Neuronal stem cell (in vitro differentiated cells): ENCODE measurements at regions not wholly inside any gene's neighbourhood (a gene's known extent, or its start where the extent isn't known, plus 50 kb on each side); places are given as distances from the start of the nearest gene placed in this dataset.

Experiments used
- DNase-seq: peaks from one replicate; pipeline ENCODE4 v3.0.0-alpha.2; 2013; ENCODE audit warnings: low spot score
- H2AFZ ChIP-seq: one replicate; pipeline ENCODE4 v1.6.1; 2013; ENCODE audit warnings: mild to moderate bottlenecking, low read length, inconsistent platforms
- H2AK5ac ChIP-seq: 2 replicates; pipeline ENCODE4 v1.6.1; 2013; ENCODE audit warnings: low read depth, mild to moderate bottlenecking, inconsistent platforms, low read length, moderate library complexity, mixed read lengths
- H2BK120ac ChIP-seq: 2 replicates; pipeline ENCODE4 v1.6.1; 2013; ENCODE audit warnings: low read depth, mild to moderate bottlenecking, inconsistent platforms, low read length, moderate library complexity, mixed read lengths
- H2BK12ac ChIP-seq: one replicate; pipeline ENCODE4 v1.6.1; 2013; ENCODE audit warnings: low read length, inconsistent platforms
- H2BK15ac ChIP-seq: 2 replicates; pipeline ENCODE4 v1.6.1; 2013; ENCODE audit warnings: mild to moderate bottlenecking, low read length, inconsistent platforms, mixed read lengths
- H2BK5ac ChIP-seq: one replicate; pipeline ENCODE4 v1.6.1; 2013; ENCODE audit warnings: inconsistent platforms, mild to moderate bottlenecking, low read length, moderate library complexity
- H3K14ac ChIP-seq: one replicate; pipeline ENCODE4 v1.6.1; 2013; ENCODE audit warnings: low read length, inconsistent platforms
- H3K18ac ChIP-seq: 2 replicates; pipeline ENCODE4 v1.6.1; 2013; ENCODE audit warnings: low read length, inconsistent platforms
- H3K23ac ChIP-seq: 2 replicates; pipeline ENCODE4 v1.6.1; 2013; ENCODE audit warnings: low read depth, mild to moderate bottlenecking, mixed read lengths, low read length, inconsistent platforms; ENCODE audit not compliant: poor library complexity
- H3K27ac ChIP-seq: replicated peaks from 3 replicates; pipeline ENCODE4 v1.5.1; 2013; ENCODE audit warnings: low read length, inconsistent platforms
- H3K27me3 ChIP-seq, 3 experiments: 2 replicates each; pipeline ENCODE4 v1.6.1; 2013; ENCODE audit warnings: low read length in 3 of 3, mild to moderate bottlenecking in 2 of 3, inconsistent platforms in 1 of 3, low read depth in 1 of 3, mixed read lengths in 1 of 3, moderate library complexity in 1 of 3; ENCODE audit not compliant: control insufficient read depth in 3 of 3, insufficient read depth in 3 of 3
- H3K36me3 ChIP-seq, 2 donors: replicated peaks in 1 of 2; 2 replicates each; pipeline ENCODE4 v1.6.1; 2013; ENCODE audit warnings: low read length in 2 of 2; ENCODE audit not compliant: control insufficient read depth in 2 of 2, insufficient read depth in 2 of 2
- H3K4ac ChIP-seq: 2 replicates; pipeline ENCODE4 v1.6.1; 2013; ENCODE audit warnings: inconsistent platforms, mild to moderate bottlenecking, low read length, moderate library complexity
- H3K4me1 ChIP-seq, 2 donors: 1 replicate in 1 of 2; 2 replicates in 1 of 2; pipeline ENCODE4 v1.6.1; 2013; ENCODE audit warnings: low read length in 2 of 2, low read depth in 1 of 2; ENCODE audit not compliant: control insufficient read depth in 2 of 2, insufficient read depth in 1 of 2
- H3K4me2 ChIP-seq: one replicate; pipeline ENCODE4 v1.6.1; 2013; ENCODE audit warnings: mild to moderate bottlenecking, low read length, inconsistent platforms; ENCODE audit not compliant: insufficient read depth, poor library complexity, severe bottlenecking
- H3K4me3 ChIP-seq, 2 donors: 2 replicates each; pipeline ENCODE4 v1.5.1; 2013; ENCODE audit warnings: low read length in 2 of 2, mild to moderate bottlenecking in 2 of 2, inconsistent platforms in 1 of 2, moderate library complexity in 1 of 2
- H3K79me1 ChIP-seq: one replicate; pipeline ENCODE4 v1.6.1; 2013; ENCODE audit warnings: low read depth, mild to moderate bottlenecking, inconsistent platforms, low read length, moderate library complexity
- H3K9ac ChIP-seq: one replicate; pipeline ENCODE4 v1.6.1; 2013; ENCODE audit warnings: mild to moderate bottlenecking, low read depth, low read length, inconsistent platforms; ENCODE audit not compliant: poor library complexity
- H3K9me3 ChIP-seq, 2 donors: replicated peaks in 1 of 2; 2 replicates each; pipeline versions ENCODE3 to v1.6.1; 2013; ENCODE audit warnings: low read length in 2 of 2, mild to moderate bottlenecking in 2 of 2, inconsistent platforms in 1 of 2, low read depth in 1 of 2, mixed read lengths in 1 of 2, moderate library complexity in 1 of 2; ENCODE audit not compliant: control insufficient read depth in 2 of 2, insufficient read depth in 1 of 2
- H4K8ac ChIP-seq: one replicate; pipeline ENCODE4 v1.6.1; 2013; ENCODE audit warnings: low read depth, mild to moderate bottlenecking, inconsistent platforms, low read length, moderate library complexity
- H4K91ac ChIP-seq: one replicate; pipeline ENCODE4 v1.6.1; 2013; ENCODE audit warnings: low read length, low read depth, mild to moderate bottlenecking, inconsistent platforms; ENCODE audit not compliant: poor library complexity
- WGBS, 2 donors: extraction: QIAGEN DNeasy Blood & Tissue Kit; methylation state at CpG; one replicate each; pipeline ENCODE4 v1.1.7; 2013; ENCODE audit warnings: missing lambda C conversion rate in 2 of 2, mixed read lengths in 1 of 2; ENCODE audit not compliant: insufficient read length in 2 of 2, insufficient replicate concordance in 1 of 2; ENCODE audit errors: extremely low coverage in 2 of 2; 5-methylcytosine and 5-hydroxymethylcytosine counted together

- no peak overlapping the region for H3K14ac ChIP-seq
- peaks cover 0 to 1% of the 10 kb centered on the region in 2 donors for H3K9me3 ChIP-seq
- DNase-seq: no peak
- no peak overlapping the region for H3K18ac ChIP-seq
- no peak overlapping the region for H4K91ac ChIP-seq
- no peak overlapping the region for H2AK5ac ChIP-seq
- H3K4me2 ChIP-seq: no peak overlapping the region
- H2BK15ac ChIP-seq: no peak overlapping the region
- H4K8ac ChIP-seq: no peak overlapping the region
- H2AFZ ChIP-seq: no peak overlapping the region
- H3K9ac ChIP-seq: no peak overlapping the region
- H3K79me1 ChIP-seq: no peaks in the 10 kb centered on the region
- no peaks in the 10 kb centered on the region for H3K36me3 ChIP-seq
- no peak overlapping the region for H2BK120ac ChIP-seq
- WGBS, 2 donors: no CpG with 5 or more reads among the region's 7 CpGs
- H3K27ac ChIP-seq: no peak overlapping the region
- no peak overlapping the region for H2BK12ac ChIP-seq
- H2BK5ac ChIP-seq: no peak overlapping the region
- no peaks in the 10 kb centered on the region for H3K27me3 ChIP-seq
- H3K4me1 ChIP-seq: peaks cover 0 to 2% of the 10 kb centered on the region in 2 donors
- H3K4ac ChIP-seq: no peak overlapping the region
- H3K23ac ChIP-seq: no peak overlapping the region
- H3K4me3 ChIP-seq: no peak overlapping the region
Observed at GRCh38 chr10:131027256-131027655, 284.3 kb downstream of the TCERG1L start.

GRCh38 chr10:131031346-131031745, 280.2 kb downstream of the TCERG1L start:
- Histone ChIP-seq H2BK15ac (no peak overlapping the region), H3K27ac (no peak overlapping the region), H4K8ac (no peak overlapping the region), H2AFZ (no peak overlapping the region), H3K4me1 (peaks cover 0 to 5% of the 10 kb centered on the region in 2 donors), H3K9me3 (peaks cover 0 to 1% of the 10 kb centered on the region in 2 donors), H2BK120ac (no peak overlapping the region), H2BK5ac (no peak overlapping the region), H3K4me2 (no peak overlapping the region), H3K79me1 (no peaks in the 10 kb centered on the region), H3K9ac (no peak overlapping the region), H3K23ac (no peak overlapping the region), H3K18ac (no peak overlapping the region), H2AK5ac (no peak overlapping the region), H3K4me3 (no peak overlapping the region), H4K91ac (peak overlapping the region; percentile 75), H3K27me3 (no peaks in the 10 kb centered on the region), H3K36me3 (no peaks in the 10 kb centered on the region), H2BK12ac (no peak overlapping the region), H3K4ac (no peak overlapping the region), H3K14ac (no peak overlapping the region)
- DNase-seq: no peak
- no CpG with 5 or more reads among the region's 14 CpGs for WGBS, 2 donors

- Histone ChIP-seq H2BK5ac (no peak overlapping the region), H3K9me3 (no peaks in the 10 kb centered on the region), H3K4ac (no peak overlapping the region), H4K8ac (no peak overlapping the region), H3K4me3 (no peak overlapping the region), H3K79me1 (no peaks in the 10 kb centered on the region), H3K18ac (no peak overlapping the region), H3K9ac (no peak overlapping the region), H3K4me2 (no peak overlapping the region), H3K27ac (no peak overlapping the region), H3K27me3 (no peaks in the 10 kb centered on the region), H4K91ac (no peak overlapping the region), H2BK120ac (no peak overlapping the region), H2AFZ (no peak overlapping the region), H2AK5ac (peak overlapping the region; percentile 50), H3K36me3 (no peaks in the 10 kb centered on the region), H2BK12ac (no peak overlapping the region), H3K14ac (no peak overlapping the region), H2BK15ac (no peak overlapping the region), H3K4me1 (peaks cover 0 to 5% of the 10 kb centered on the region in 2 donors), H3K23ac (no peak overlapping the region)
- WGBS, 2 donors: no CpG with 5 or more reads among the region's 26 CpGs
- no peak for DNase-seq
Observed at GRCh38 chr10:131032329-131033165, 279.0 kb downstream of the TCERG1L start.

GRCh38 chr10:131033166-131034085, 278.1 kb downstream of the TCERG1L start:
- Histone ChIP-seq H3K9ac (no peak overlapping the region), H3K4me1 (peaks cover 0 to 5% of the 10 kb centered on the region in 2 donors), H3K27me3 (no peaks in the 10 kb centered on the region), H3K4me3 (no peak overlapping the region), H4K8ac (no peak overlapping the region), H3K9me3 (no peaks in the 10 kb centered on the region), H2BK12ac (no peak overlapping the region), H3K23ac (peak overlapping the region; percentile 86), H3K36me3 (no peaks in the 10 kb centered on the region), H2AFZ (no peak overlapping the region), H2BK15ac (no peak overlapping the region), H3K4me2 (no peak overlapping the region), H3K79me1 (no peaks in the 10 kb centered on the region), H2BK120ac (no peak overlapping the region), H3K14ac (peak overlapping the region; percentile 72), H3K4ac (no peak overlapping the region), H2BK5ac (no peak overlapping the region), H4K91ac (no peak overlapping the region), H2AK5ac (peak overlapping the region; percentile 73), H3K27ac (no peak overlapping the region), H3K18ac (peak overlapping the region; percentile 44)
- no peak for DNase-seq
- WGBS, 2 donors: no CpG with 5 or more reads among the region's 10 CpGs
